ENCODE measurements at regions not wholly inside any gene's neighbourhood (a gene's known extent, or its start where the extent isn't known, plus 50 kb on each side); places are given as distances from the start of the nearest gene placed in this dataset.

- no peak for TF ChIP-seq CTCF (IDR thresholded peaks at IDR 0.05)
- TF ChIP-seq POLR2A (IDR thresholded peaks at IDR 0.05): no peak
Observed at GRCh38 chr7:97541188-97541587, 190.7 kb upstream of the TAC1 start.
